Keratinocyte (primary cell): ENCODE measurements at regions not wholly inside any gene's neighbourhood (a gene's known extent, or its start where the extent isn't known, plus 50 kb on each side); places are given as distances from the start of the nearest gene placed in this dataset.

Experiments
- DNase-seq: peaks from one replicate; pipeline ENCODE4 v3.0.0-alpha.2; 2011; ENCODE audit warnings: low read depth, missing footprints, low spot score
- FAIRE-seq: peaks from 2 replicates; lab custom pipeline; 2011; peaks lifted over from hg19 to GRCh38; lab: Jason Lieb, UNC
- H2AFZ ChIP-seq: 2 replicates; pipeline ENCODE4 v1.6.0; 2012; ENCODE audit warnings: low read length, control low read depth, inconsistent platforms; ENCODE audit not compliant: control insufficient read depth
- H3K27ac ChIP-seq: 2 replicates; pipeline ENCODE4 v1.5.1; 2011; ENCODE audit warnings: low read length; ENCODE audit not compliant: control insufficient read depth, insufficient read depth
- H3K27me3 ChIP-seq: 3 replicates; pipeline ENCODE4 v1.6.0; 2011; ENCODE audit warnings: low read length; ENCODE audit not compliant: control insufficient read depth, insufficient read depth; ENCODE audit errors: extremely low read depth
- H3K36me3 ChIP-seq, 2 experiments: 2 replicates in 1 of 2; 3 replicates in 1 of 2; pipeline ENCODE4 v1.5.1; 2011; ENCODE audit warnings: low read length in 2 of 2, mild to moderate bottlenecking in 1 of 2; ENCODE audit not compliant: control insufficient read depth in 2 of 2, insufficient read depth in 2 of 2; ENCODE audit errors: extremely low read depth in 1 of 2
- H3K4me1 ChIP-seq: 3 replicates; pipeline ENCODE4 v1.5.1; 2011; ENCODE audit warnings: low read length; ENCODE audit not compliant: control insufficient read depth, insufficient read depth; ENCODE audit errors: extremely low read depth
- H3K4me2 ChIP-seq: 3 replicates; pipeline ENCODE4 v1.6.0; 2011; ENCODE audit warnings: low read depth, low read length; ENCODE audit not compliant: control insufficient read depth, insufficient read depth; ENCODE audit errors: extremely low read depth
- H3K4me3 ChIP-seq, 3 experiments: fragments of 200-600 bp in 1 of 3; sonication (generic) in 1 of 3; 2 replicates in 2 of 3; 3 replicates in 1 of 3; pipeline ENCODE4 v1.5.1; 2011 to 2016; ENCODE audit warnings: low read length in 3 of 3, mild to moderate bottlenecking in 3 of 3, control low read depth in 2 of 3, inconsistent platforms in 1 of 3, low read depth in 1 of 3, mixed read lengths in 1 of 3, mixed run types in 1 of 3, moderate library complexity in 1 of 3; ENCODE audit not compliant: control insufficient read depth in 2 of 3, insufficient read depth in 2 of 3; ENCODE audit errors: extremely low read depth in 1 of 3
- H3K79me2 ChIP-seq: 2 replicates; pipeline ENCODE4 v1.6.0; 2012; ENCODE audit warnings: low read length; ENCODE audit not compliant: control insufficient read depth, insufficient read depth
- H3K9ac ChIP-seq: 3 replicates; pipeline ENCODE4 v1.6.0; 2011; ENCODE audit warnings: low read length; ENCODE audit not compliant: control insufficient read depth, insufficient read depth; ENCODE audit errors: extremely low read depth
- H3K9me1 ChIP-seq: 3 replicates; pipeline ENCODE4 v1.6.0; 2011; ENCODE audit warnings: low read length; ENCODE audit not compliant: control insufficient read depth, insufficient read depth; ENCODE audit errors: extremely low read depth
- H3K9me3 ChIP-seq: 2 replicates; pipeline ENCODE4 v1.5.1; 2012; ENCODE audit warnings: low read depth, low read length; ENCODE audit not compliant: control insufficient read depth
- H4K20me1 ChIP-seq: 3 replicates; pipeline ENCODE4 v1.6.0; 2011; ENCODE audit warnings: low read length; ENCODE audit not compliant: control insufficient read depth, insufficient read depth; ENCODE audit errors: extremely low read depth
- EZH2 ChIP-seq: IDR thresholded peaks from one replicate; pipeline ENCODE4 v1.6.1; 2012; ENCODE audit warnings: inconsistent platforms, mild to moderate bottlenecking, low read length, moderate library complexity
- dilution Hi-C: fragments of 300-500 bp; cut with MboI; formaldehyde crosslinking; loops from one replicate; pipeline ENCODE4 v1.7.0; 2020; ENCODE audit warnings: low sequenced_read_pairs; ENCODE audit not compliant: extremely low pct_ligation_motif_present
- TF ChIP-seq, protein P1 (sequence below), 3 experiments: IDR thresholded peaks in 1 of 3; conservative IDR thresholded peaks in 1 of 3; optimal IDR thresholded peaks in 1 of 3; 2 replicates in 2 of 3; 3 replicates in 1 of 3; pipeline versions ENCODE3 to v1.5.1; 2011; ENCODE audit warnings: low read length in 3 of 3, mild to moderate bottlenecking in 3 of 3, moderate library complexity in 2 of 3, control low read depth in 1 of 3, inconsistent platforms in 1 of 3; ENCODE audit not compliant: insufficient read depth in 2 of 3; ENCODE audit errors: extremely low read depth in 1 of 3

DNA sequence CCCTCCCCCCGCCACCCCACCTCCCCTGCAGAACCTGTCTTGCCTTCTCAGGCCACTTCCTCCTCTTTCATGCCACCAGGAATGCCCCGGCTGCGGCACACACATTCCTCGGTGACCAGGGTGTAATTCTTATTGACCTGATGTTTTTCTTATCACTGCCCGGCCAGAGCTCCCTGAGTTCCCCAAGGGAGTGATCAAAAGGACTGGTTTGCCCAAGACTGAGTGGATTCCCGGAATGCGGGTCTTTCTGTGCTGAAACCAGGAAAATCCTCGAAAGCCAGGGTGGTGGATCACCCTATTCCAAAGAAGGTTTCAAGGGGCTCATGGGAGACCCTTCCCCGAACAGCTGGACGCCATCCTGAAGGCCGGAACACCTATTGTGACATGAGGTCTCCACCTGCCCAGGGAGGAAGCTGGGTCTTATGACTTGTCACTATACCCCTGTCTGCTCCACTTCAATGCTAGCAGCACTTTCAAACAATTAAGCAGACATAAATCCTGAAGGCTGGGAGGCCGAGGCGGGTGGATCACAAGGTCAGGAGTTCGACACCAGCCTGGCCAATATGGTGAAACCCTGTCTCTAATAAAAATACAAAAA, 53.0 kb upstream of the RPL38 start:
- dilution Hi-C loops: no loop called here
- H4K20me1 ChIP-seq: no peaks in the 10 kb centered on the region
- TF ChIP-seq, protein P1, sequence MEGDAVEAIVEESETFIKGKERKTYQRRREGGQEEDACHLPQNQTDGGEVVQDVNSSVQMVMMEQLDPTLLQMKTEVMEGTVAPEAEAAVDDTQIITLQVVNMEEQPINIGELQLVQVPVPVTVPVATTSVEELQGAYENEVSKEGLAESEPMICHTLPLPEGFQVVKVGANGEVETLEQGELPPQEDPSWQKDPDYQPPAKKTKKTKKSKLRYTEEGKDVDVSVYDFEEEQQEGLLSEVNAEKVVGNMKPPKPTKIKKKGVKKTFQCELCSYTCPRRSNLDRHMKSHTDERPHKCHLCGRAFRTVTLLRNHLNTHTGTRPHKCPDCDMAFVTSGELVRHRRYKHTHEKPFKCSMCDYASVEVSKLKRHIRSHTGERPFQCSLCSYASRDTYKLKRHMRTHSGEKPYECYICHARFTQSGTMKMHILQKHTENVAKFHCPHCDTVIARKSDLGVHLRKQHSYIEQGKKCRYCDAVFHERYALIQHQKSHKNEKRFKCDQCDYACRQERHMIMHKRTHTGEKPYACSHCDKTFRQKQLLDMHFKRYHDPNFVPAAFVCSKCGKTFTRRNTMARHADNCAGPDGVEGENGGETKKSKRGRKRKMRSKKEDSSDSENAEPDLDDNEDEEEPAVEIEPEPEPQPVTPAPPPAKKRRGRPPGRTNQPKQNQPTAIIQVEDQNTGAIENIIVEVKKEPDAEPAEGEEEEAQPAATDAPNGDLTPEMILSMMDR (optimal IDR thresholded peaks at IDR 0.05 in 1 of 3, IDR thresholded peaks at IDR 0.05 in 1 of 3, conservative IDR thresholded peaks at IDR 0.05 in 1 of 3; ENCODE audit: extremely low read depth in 1 of 3, insufficient read depth in 2 of 3, low read length in 3 of 3): no peak
- TF ChIP-seq EZH2: no peak
- H3K27ac ChIP-seq: no peak overlapping the region
- H3K27me3 ChIP-seq: no peaks in the 10 kb centered on the region
- no peaks in the 10 kb centered on the region for H3K9me1 ChIP-seq
- no peak overlapping the region for H3K9ac ChIP-seq
- H3K79me2 ChIP-seq: no peaks in the 10 kb centered on the region
- no peak for FAIRE-seq
- H3K9me3 ChIP-seq: no peaks in the 10 kb centered on the region
- no peak overlapping the region for H3K4me3 ChIP-seq
- H3K36me3 ChIP-seq: no peaks in the 10 kb centered on the region
- H3K4me1 ChIP-seq: no peaks in the 10 kb centered on the region
- no peak overlapping the region for H2AFZ ChIP-seq
- no peak overlapping the region for H3K4me2 ChIP-seq
- no peak for DNase-seq

DNA sequence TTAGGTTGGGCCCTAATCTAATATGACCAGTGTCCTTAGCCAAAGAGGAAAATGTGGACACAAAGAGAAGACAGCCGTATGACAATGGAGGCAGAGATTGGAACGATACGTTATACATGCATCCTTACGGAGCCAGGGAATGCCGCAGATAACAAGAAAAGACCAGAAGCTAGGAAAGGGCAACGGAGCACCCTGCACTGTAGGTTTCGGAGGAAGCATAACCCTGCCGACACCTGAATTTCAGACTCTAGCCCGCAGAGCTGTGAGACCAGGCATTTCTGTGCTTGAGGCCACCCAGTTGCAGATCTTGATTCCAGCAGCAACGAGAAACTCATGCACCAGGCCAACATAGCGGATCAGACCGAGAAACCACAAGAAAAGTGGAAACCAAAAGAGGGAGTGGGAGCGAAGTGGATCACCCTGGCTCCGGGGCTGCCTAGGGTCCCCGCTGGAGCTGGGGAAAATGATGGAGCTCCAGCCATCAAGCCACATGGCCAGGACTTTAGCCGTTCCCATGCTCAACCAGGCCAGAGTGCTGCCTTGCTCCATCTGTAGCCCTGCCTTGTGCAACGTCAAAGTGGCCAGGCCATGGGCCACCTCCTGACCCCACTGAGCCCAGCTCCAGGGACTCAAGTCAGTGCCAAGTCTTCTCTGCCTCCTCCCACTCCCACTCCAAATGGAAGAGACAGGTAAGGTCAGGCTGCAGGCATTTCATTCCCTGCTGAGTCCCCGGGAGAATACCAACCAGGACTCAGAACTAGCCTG, 51.7 kb upstream of the RPL38 start:
- FAIRE-seq: no peak
- no peaks in the 10 kb centered on the region for H3K9me3 ChIP-seq
- H3K27me3 ChIP-seq: no peaks in the 10 kb centered on the region
- TF ChIP-seq EZH2: no peak
- no peaks in the 10 kb centered on the region for H3K9me1 ChIP-seq
- DNase-seq: no peak
- H3K9ac ChIP-seq: no peak overlapping the region
- no peak overlapping the region for H3K4me2 ChIP-seq
- no peaks in the 10 kb centered on the region for H4K20me1 ChIP-seq
- H3K36me3 ChIP-seq: no peaks in the 10 kb centered on the region
- H3K27ac ChIP-seq: no peak overlapping the region
- dilution Hi-C loops: no loop called here
- no peaks in the 10 kb centered on the region for H3K79me2 ChIP-seq
- no peaks in the 10 kb centered on the region for H3K4me1 ChIP-seq
- no peak overlapping the region for H2AFZ ChIP-seq
- H3K4me3 ChIP-seq: no peak overlapping the region
